ENCODE measurements at regions not wholly inside any gene's neighbourhood (a gene's known extent, or its start where the extent isn't known, plus 50 kb on each side); places are given as distances from the start of the nearest gene placed in this dataset.
"Not testable (repeated sequence)": the region's sequence is repeated elsewhere in the genome, so short reads cannot be mapped to it uniquely, and the experiment has no call there.

DNA sequence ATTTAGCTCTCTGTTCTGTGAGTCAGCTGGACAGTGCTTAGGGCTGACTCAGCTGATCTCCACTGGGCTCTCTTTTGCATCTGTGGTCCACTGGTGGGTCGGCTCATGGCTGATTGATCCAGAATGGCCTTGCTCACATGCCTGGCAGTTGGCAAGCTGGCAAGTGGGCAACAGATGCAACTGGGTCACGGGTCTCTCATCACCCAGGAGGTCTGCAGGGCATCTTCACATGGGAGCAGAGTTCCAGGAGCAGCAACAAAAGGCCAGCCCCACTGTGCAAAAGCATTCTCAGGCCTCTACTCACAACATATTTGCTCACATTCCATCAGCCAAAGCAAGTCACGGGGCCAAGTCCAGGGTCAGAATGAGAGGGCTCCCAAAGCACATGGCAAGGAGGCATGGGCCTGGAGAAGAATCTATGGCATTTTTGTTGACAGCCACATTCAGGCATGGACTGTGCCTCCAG, 98.8 kb downstream of the OAT start:
- TF ChIP-seq, protein P1, sequence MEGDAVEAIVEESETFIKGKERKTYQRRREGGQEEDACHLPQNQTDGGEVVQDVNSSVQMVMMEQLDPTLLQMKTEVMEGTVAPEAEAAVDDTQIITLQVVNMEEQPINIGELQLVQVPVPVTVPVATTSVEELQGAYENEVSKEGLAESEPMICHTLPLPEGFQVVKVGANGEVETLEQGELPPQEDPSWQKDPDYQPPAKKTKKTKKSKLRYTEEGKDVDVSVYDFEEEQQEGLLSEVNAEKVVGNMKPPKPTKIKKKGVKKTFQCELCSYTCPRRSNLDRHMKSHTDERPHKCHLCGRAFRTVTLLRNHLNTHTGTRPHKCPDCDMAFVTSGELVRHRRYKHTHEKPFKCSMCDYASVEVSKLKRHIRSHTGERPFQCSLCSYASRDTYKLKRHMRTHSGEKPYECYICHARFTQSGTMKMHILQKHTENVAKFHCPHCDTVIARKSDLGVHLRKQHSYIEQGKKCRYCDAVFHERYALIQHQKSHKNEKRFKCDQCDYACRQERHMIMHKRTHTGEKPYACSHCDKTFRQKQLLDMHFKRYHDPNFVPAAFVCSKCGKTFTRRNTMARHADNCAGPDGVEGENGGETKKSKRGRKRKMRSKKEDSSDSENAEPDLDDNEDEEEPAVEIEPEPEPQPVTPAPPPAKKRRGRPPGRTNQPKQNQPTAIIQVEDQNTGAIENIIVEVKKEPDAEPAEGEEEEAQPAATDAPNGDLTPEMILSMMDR (IDR thresholded peaks at IDR 0.05; ENCODE audit: unreplicated experiment): no peak
- peak in 1 of 2 experiments; percentile 26 for DNase-seq (ENCODE audit: low spot score in 2 of 2, unreplicated experiment in 2 of 2)
- peaks cover 20% of the 10 kb centered on the region for H3K4me1 Mint-ChIP-seq
- H3K36me3 Mint-ChIP-seq: no peaks in the 10 kb centered on the region
- peaks cover 19% of the 10 kb centered on the region for H3K27me3 Mint-ChIP-seq (ENCODE audit: low read depth)
- H3K27ac Mint-ChIP-seq: no peak overlapping the region
- no peak overlapping the region for H3K4me3 Mint-ChIP-seq
- no peaks in the 10 kb centered on the region for H3K9me3 Mint-ChIP-seq

DNA sequence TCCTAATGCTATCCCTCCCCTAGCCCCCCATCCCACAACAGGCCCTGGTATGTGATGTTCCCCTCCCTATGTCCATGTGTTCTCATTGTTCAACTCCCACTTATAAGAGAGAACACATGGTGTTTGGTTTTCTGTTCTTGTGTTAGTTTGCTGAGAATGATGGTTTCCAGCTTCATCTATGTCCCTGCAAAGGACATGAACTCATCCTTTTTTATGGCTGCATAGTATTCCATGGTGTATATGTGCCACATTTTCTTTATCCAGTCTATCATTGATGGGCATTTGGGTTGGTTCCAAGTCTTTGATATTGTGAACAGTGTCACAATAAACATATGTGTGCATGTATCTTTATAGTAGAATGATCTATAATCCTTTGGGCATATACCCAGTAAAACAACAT, 99.2 kb downstream of the OAT start:
- H3K36me3 Mint-ChIP-seq; H3K27ac Mint-ChIP-seq; H3K9me3 Mint-ChIP-seq; H3K4me3 Mint-ChIP-seq; DNase-seq (ENCODE audit: low spot score in 2 of 2, unreplicated experiment in 2 of 2): not testable (repeated sequence)
- peaks cover 22% of the 10 kb centered on the region for H3K4me1 Mint-ChIP-seq
- peaks cover 19% of the 10 kb centered on the region for H3K27me3 Mint-ChIP-seq (ENCODE audit: low read depth)

DNA sequence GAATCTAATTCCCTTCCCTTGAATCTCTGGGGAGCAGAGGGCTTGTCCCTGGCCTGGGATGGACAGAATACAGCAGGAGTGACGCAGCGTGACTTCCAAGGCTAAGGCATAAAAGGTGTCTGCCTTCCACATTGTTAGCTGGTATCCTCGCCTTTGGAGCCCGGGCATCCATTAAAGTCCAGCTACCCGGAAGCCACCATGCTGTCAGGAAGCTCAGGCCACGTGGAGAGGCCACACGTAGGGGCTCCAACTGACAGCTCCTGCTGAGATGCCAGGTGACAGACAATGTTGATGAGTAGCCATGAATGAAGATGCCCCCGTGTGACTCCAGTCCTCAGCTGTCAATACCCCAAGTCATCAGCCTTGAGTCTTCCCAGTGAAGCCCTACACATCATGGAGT, 99.9 kb downstream of the OAT start:
- Mint-ChIP-seq H3K27ac (no peak overlapping the region), H3K27me3 (ENCODE audit: low read depth) (peaks cover 15% of the 10 kb centered on the region), H3K36me3 (no peaks in the 10 kb centered on the region), H3K4me3 (no peak overlapping the region), H3K9me3 (no peaks in the 10 kb centered on the region), H3K4me1 (peaks cover 18% of the 10 kb centered on the region)
- TF ChIP-seq, protein P1 (IDR thresholded peaks at IDR 0.05; ENCODE audit: unreplicated experiment): no peak
- DNase-seq (ENCODE audit: low spot score in 2 of 2, unreplicated experiment in 2 of 2): peak in 1 of 2 experiments; percentile 7

DNA sequence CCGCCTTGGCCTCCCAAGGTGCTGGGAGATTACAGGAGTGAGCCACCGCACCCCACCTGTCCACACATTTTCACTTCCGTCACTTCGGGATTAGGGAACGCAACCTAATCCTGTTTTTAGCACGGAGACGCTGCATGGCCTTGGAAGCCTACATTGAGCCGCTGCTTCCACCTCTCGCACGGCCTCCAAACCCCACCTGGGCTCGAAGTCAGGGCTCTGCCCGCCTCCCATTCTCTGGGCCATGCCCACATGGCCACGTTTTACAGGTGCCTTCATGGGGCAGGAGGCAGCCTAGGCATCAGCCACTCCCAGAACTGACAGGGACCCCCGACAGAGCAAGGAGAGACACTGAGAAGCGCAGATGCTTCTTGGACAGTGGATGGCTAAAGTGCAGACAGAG, 100.6 kb downstream of the OAT start:
- DNase-seq (ENCODE audit: low spot score in 2 of 2, unreplicated experiment in 2 of 2): no peak
- TF ChIP-seq, protein P1 (IDR thresholded peaks at IDR 0.05; ENCODE audit: unreplicated experiment): no peak
- no peaks in the 10 kb centered on the region for H3K9me3 Mint-ChIP-seq
- no peaks in the 10 kb centered on the region for H3K36me3 Mint-ChIP-seq
- H3K4me1 Mint-ChIP-seq: peaks cover 17% of the 10 kb centered on the region
- H3K4me3 Mint-ChIP-seq: no peak overlapping the region
- no peak overlapping the region for H3K27ac Mint-ChIP-seq
- peaks cover 15% of the 10 kb centered on the region for H3K27me3 Mint-ChIP-seq (ENCODE audit: low read depth)

DNA sequence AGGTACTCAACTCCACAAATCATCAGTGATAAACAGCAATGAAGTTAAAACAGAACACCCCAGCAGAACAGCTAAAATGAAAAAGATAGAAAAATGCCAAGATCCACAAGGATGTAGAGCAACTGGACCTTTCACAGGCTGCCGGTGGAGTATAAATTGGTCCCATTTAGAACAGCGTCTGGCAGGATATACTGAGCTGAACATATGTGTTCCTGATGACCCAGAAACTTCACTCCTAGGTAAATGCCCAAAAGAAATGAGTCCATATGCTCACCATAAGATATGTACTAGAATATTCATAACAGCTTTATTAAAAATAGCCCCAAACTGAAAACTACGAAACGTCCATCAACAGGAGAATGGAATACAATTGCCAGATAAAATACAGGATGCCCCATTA, 102.4 kb downstream of the OAT start:
- Mint-ChIP-seq H3K36me3 (no peaks in the 10 kb centered on the region), H3K9me3 (no peaks in the 10 kb centered on the region), H3K27ac (no peak overlapping the region), H3K4me3 (no peak overlapping the region), H3K27me3 (ENCODE audit: low read depth) (peaks cover 9% of the 10 kb centered on the region), H3K4me1 (peaks cover 12% of the 10 kb centered on the region)
- TF ChIP-seq, protein P1 (IDR thresholded peaks at IDR 0.05; ENCODE audit: unreplicated experiment): no peak
- DNase-seq (ENCODE audit: low spot score in 2 of 2, unreplicated experiment in 2 of 2): peak in 1 of 2 experiments; percentile 7

DNA sequence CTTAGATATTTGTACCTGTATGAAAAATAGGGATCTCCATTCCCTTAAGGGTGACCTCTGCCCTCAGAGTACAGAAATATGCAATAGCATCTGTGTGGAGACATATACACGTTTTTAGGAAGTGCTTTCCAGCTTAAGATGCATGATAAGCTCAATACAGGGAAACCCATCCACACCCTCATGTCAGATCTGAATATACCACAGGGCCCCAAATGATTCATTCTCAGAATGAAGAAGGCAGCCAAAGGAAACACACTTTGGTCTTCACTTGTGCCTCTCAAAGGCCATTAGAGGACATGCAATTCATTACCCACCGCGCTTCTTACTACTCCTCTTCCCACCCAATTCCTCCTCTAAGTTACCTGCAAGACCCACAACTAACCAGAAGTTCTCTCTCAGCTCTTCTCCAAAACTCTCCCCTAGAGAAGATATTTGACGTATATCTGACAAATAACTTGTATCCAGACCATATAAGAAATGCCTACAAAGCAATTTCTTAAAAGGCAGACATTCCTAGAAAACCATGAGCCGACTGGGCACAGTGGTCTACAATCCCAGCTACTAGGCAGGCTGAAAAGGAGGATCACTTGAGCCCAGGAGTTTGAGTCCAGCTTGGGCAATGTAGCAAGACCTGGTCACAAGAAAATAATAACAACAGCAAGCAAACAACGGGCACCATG, 103.0 kb downstream of the OAT start:
- no peaks in the 10 kb centered on the region for H3K9me3 Mint-ChIP-seq
- no peak overlapping the region for H3K27ac Mint-ChIP-seq
- H3K4me1 Mint-ChIP-seq: peaks cover 12% of the 10 kb centered on the region
- peak in 1 of 2 experiments; percentile 17 for DNase-seq (ENCODE audit: low spot score in 2 of 2, unreplicated experiment in 2 of 2)
- H3K36me3 Mint-ChIP-seq: no peaks in the 10 kb centered on the region
- no peak overlapping the region for H3K4me3 Mint-ChIP-seq
- TF ChIP-seq, protein P1 (IDR thresholded peaks at IDR 0.05; ENCODE audit: unreplicated experiment): no peak
- peaks cover 9% of the 10 kb centered on the region for H3K27me3 Mint-ChIP-seq (ENCODE audit: low read depth)

All from mesothelial cell of epicardium (in vitro differentiated cells).